ENCODE measurements at regions not wholly inside any gene's neighbourhood (a gene's known extent, or its start where the extent isn't known, plus 50 kb on each side); places are given as distances from the start of the nearest gene placed in this dataset.

- TF ChIP-seq CTCF (IDR thresholded peaks at IDR 0.05; ENCODE audit: insufficient read depth, low read depth, low read length) (no peak), EZH2 (IDR thresholded peaks at IDR 0.05; ENCODE audit: insufficient read depth, low read length) (no peak)
These were observed 855.6 kb downstream of the TSN start for GRCh38 chr2:122610948-122611609.
